ENCODE measurements at regions not wholly inside any gene's neighbourhood (a gene's known extent, or its start where the extent isn't known, plus 50 kb on each side); places are given as distances from the start of the nearest gene placed in this dataset.
"Not testable (repeated sequence)": the region's sequence is repeated elsewhere in the genome, so short reads cannot be mapped to it uniquely, and the experiment has no call there.

- ATAC-seq (peak in 1 of 2 experiments; percentile 65; a peak in 3 of 6 replicates), FAIRE-seq (no peak)
- POLR2A ChIA-PET, result no interaction called here
Observed at GRCh38 chr2:38485734-38486133, 108.7 kb upstream of the ATL2 start.

DNA sequence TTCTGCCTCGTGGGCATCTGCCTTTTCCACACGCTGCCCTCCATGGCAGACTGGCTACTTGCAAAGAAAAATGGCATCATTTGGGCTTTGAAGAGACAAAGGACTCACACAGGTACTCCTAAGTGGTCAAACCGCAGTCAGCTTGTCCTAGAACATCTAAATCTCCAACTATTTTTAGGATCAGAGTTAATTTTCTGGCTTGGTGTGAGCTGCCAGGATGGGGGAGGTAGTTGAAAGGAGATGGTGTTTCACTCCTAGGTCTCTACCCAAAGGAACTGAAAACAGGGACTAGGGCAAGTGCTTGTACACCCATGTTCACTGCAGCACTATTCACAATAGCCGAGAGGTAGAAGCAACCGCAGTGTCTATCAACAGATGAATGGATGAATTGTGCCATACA is 107.9 kb upstream of the ATL2 start:
- 70% methylated on average over 5 of the region's 5 CpGs for WGBS (ENCODE audit: missing lambda C conversion rate)
- Histone ChIP-seq H3K27ac (no peak overlapping the region), H3K4me3 (no peak overlapping the region), H3K9me3 (peaks cover 15% of the 10 kb centered on the region), H3K4me1 (no peaks in the 10 kb centered on the region), H3K4me2 (no peak overlapping the region)
- ATAC-seq (no peak), FAIRE-seq (no peak), DNase-seq (ENCODE audit: low read depth in 1 of 2, low spot score in 1 of 2) (no peak)
- TF ChIP-seq BHLHE40 (IDR thresholded peaks at IDR 0.05; ENCODE audit: low read depth, low read length) (no peak), HOXA7 (CRISPR knock-in tag; IDR thresholded peaks at IDR 0.05) (no peak), EHF (CRISPR knock-in tag; IDR thresholded peaks at IDR 0.05) (no peak)
- TF ChIP-seq, protein P1, sequence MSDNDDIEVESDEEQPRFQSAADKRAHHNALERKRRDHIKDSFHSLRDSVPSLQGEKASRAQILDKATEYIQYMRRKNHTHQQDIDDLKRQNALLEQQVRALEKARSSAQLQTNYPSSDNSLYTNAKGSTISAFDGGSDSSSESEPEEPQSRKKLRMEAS (IDR thresholded peaks at IDR 0.05), result no peak
- CTCF ChIA-PET, result interaction anchor here (1.2 kb wide), 1 partner anchor 169 kb away, joined by 5 read pairs; no protein-coding TSS in a partner anchor
- POLR2A ChIA-PET, result no interaction called here

More at GRCh38 chr2:38485734-38486133, 108.7 kb upstream of the ATL2 start:
- Histone ChIP-seq H3K9me3 (peaks cover 7% of the 10 kb centered on the region), H3K4me3 (no peak overlapping the region), H3K27ac (no peak overlapping the region), H3K4me2 (no peak overlapping the region), H3K4me1 (no peaks in the 10 kb centered on the region)
- TF ChIP-seq EP300 (IDR thresholded peaks at IDR 0.05), result no peak
- peak in 1 of 2 experiments; percentile 57; a peak in 1 of 4 replicates for TF ChIP-seq CEBPB (IDR thresholded peaks at IDR 0.05)
- DNase-seq (ENCODE audit: low read depth in 1 of 2, low spot score in 1 of 2), result no peak
- CTCF ChIA-PET, result interaction anchor here (1.2 kb wide), 1 partner anchor 170 kb away, joined by 5 read pairs; no protein-coding TSS in a partner anchor
- 91% methylated on average over 3 of the region's 3 CpGs for WGBS (ENCODE audit: missing lambda C conversion rate)

- 74% methylated on average over 5 of the region's 5 CpGs for WGBS (ENCODE audit: missing lambda C conversion rate)
- Histone ChIP-seq H3K4me2 (no peak overlapping the region), H3K4me1 (no peaks in the 10 kb centered on the region), H3K27ac (no peak overlapping the region), H3K4me3 (no peak overlapping the region), H3K9me3 (peaks cover 20% of the 10 kb centered on the region)
- no peak for FAIRE-seq
- no peak; a peak in 1 of 6 replicates for ATAC-seq
- CTCF ChIA-PET, result interaction anchor here (1.0 to 1.3 kb wide), 3 partner anchors 9 to 18 kb away, joined by 3 read pairs; no protein-coding TSS in a partner anchor
- POLR2A ChIA-PET, result no interaction called here
- TF ChIP-seq FOXS1 (CRISPR knock-in tag; IDR thresholded peaks at IDR 0.05), result no peak
- no peak for DNase-seq (ENCODE audit: low read depth in 1 of 2, low spot score in 1 of 2)
Observed at GRCh38 chr2:38483776-38484501, 106.9 kb upstream of the ATL2 start.

DNA sequence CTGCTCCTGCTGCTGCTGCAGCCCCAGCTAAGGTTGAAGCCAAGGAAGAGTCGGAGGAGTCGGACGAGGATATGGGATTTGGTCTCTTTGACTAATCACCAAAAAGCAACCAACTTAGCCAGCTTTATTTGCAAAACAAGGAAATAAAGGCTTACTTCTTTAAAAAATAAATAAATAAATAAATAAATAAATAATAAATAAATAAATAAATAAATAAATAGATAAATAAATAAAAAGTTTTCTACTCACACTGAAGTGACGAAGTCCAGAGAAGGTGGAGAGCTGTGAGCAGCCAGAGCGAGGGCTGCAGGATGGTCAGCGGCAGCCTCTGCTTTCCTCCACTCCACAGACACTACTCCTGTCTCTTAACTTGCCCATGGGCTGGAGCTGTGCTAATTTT is 105.6 kb upstream of the ATL2 start:
- WGBS (ENCODE audit: missing lambda C conversion rate), result 86% methylated on average over 6 of the region's 6 CpGs

GRCh38 chr2:38480617-38481016 is 103.5 kb upstream of the ATL2 start:
- ChIA-PET POLR2A (no interaction called here), CTCF (interaction anchor here (0.9 to 1.9 kb wide), 5 partner anchors 8 to 603 kb away, joined by 3 to 8 read pairs (median 5); no protein-coding TSS in a partner anchor)
- Histone ChIP-seq H3K4me1 (no peaks in the 10 kb centered on the region), H3K9me3 (peaks cover 20% of the 10 kb centered on the region), H3K27ac (no peak overlapping the region), H3K4me3 (no peak overlapping the region), H3K4me2 (no peak overlapping the region)
- DNase-seq (ENCODE audit: low read depth in 1 of 2, low spot score in 1 of 2) (no peak), ATAC-seq (no peak), FAIRE-seq (no peak)
- TF ChIP-seq CBX8 (IDR thresholded peaks at IDR 0.05) (no peak), NPAS2 (CRISPR knock-in tag; IDR thresholded peaks at IDR 0.05; ENCODE audit: borderline replicate concordance) (no peak), HOXA7 (CRISPR knock-in tag; IDR thresholded peaks at IDR 0.05) (no peak), HDAC2 (IDR thresholded peaks at IDR 0.05) (no peak), BHLHE40 (IDR thresholded peaks at IDR 0.05; ENCODE audit: low read depth, low read length) (no peak), E2F6 (IDR thresholded peaks at IDR 0.05; ENCODE audit: borderline replicate concordance, low read depth) (no peak), CHD2 (IDR thresholded peaks at IDR 0.05; ENCODE audit: low read length, partially characterized antibody) (no peak), TP53 (CRISPR knock-in tag; IDR thresholded peaks at IDR 0.05) (no peak), JUNB (IDR thresholded peaks at IDR 0.05) (no peak), KDM5A (IDR thresholded peaks at IDR 0.05) (no peak)
- TF ChIP-seq, protein P1 (IDR thresholded peaks at IDR 0.05), result no peak

More for the DNA sequence above, 105.6 kb upstream of the ATL2 start:
- H3K27ac ChIP-seq; H3K4me2 ChIP-seq; ATAC-seq; DNase-seq (ENCODE audit: low read depth in 1 of 2, low spot score in 1 of 2); FAIRE-seq; H3K4me3 ChIP-seq; H3K4me1 ChIP-seq; POLR2A ChIA-PET: not testable (repeated sequence)
- TF ChIP-seq ZC3H11A (IDR thresholded peaks at IDR 0.05), result peak; percentile 39
- H3K9me3 ChIP-seq, result peaks cover 20% of the 10 kb centered on the region
- CTCF ChIA-PET, result interaction anchor here (1.2 to 1.3 kb wide), 2 partner anchors 8 to 17 kb away, joined by 3 read pairs; no protein-coding TSS in a partner anchor

All from A549 (cell line).